Posterior vena cava (tissue), 2 donors: ENCODE measurements at regions not wholly inside any gene's neighbourhood (a gene's known extent, or its start where the extent isn't known, plus 50 kb on each side); places are given as distances from the start of the nearest gene placed in this dataset.
"Not testable (repeated sequence)": the region's sequence is repeated elsewhere in the genome, so short reads cannot be mapped to it uniquely, and the experiment has no call there.

ENCODE experiments used
- DNase-seq: peaks from one replicate; pipeline ENCODE4 v3.0.0-alpha.2; 2020; ENCODE audit warnings: low spot score
- intact Hi-C, 2 donors: fragments of 100-400 bp; cut with DNase I; formaldehyde crosslinking; loops; one replicate each; pipeline versions ENCODE4 v1.14.1 to v1.14.2; 2022 to 2023
- donor health status: DM: yes; HTN: yes; CAD: no.
- donor health status: DM: yes; HTN: yes; CAD: no.

- intact Hi-C loops: no loop called here
- no peak for DNase-seq
These were observed 1640.2 kb upstream of the WWC1 start for GRCh38 chr5:166651234-166651633.

GRCh38 chr5:166671811-166672210 lies 1619.6 kb upstream of the WWC1 start:
- intact Hi-C loops: no loop called here
- DNase-seq: no peak

- intact Hi-C loops: no loop called here
These were observed 1619.0 kb upstream of the WWC1 start for GRCh38 chr5:166672431-166672830.

GRCh38 chr5:166677891-166678290 lies 1613.6 kb upstream of the WWC1 start:
- no peak for DNase-seq

More at GRCh38 chr5:166672431-166672830, 1619.0 kb upstream of the WWC1 start:
- DNase-seq: no peak

GRCh38 chr5:166679331-166679730 lies 1612.1 kb upstream of the WWC1 start:
- intact Hi-C loops: no loop called here
- DNase-seq: no peak

More at GRCh38 chr5:166677891-166678290, 1613.6 kb upstream of the WWC1 start:
- intact Hi-C loops: no loop called here

- no peak for DNase-seq
These were observed 1596.1 kb upstream of the WWC1 start for GRCh38 chr5:166695326-166695725.

GRCh38 chr5:166708291-166708690 lies 1583.2 kb upstream of the WWC1 start:
- DNase-seq: no peak

More at GRCh38 chr5:166695326-166695725, 1596.1 kb upstream of the WWC1 start:
- intact Hi-C loops: no loop called here

GRCh38 chr5:166709691-166710090 lies 1581.8 kb upstream of the WWC1 start:
- intact Hi-C loops: no loop called here
- no peak for DNase-seq

More at GRCh38 chr5:166708291-166708690, 1583.2 kb upstream of the WWC1 start:
- intact Hi-C loops: no loop called here

- DNase-seq: no peak
- intact Hi-C loops: no loop called here
These were observed 1581.2 kb upstream of the WWC1 start for GRCh38 chr5:166710271-166710670.

GRCh38 chr5:166712447-166713185 lies 1578.8 kb upstream of the WWC1 start:
- DNase-seq: no peak

GRCh38 chr5:166713295-166713694 lies 1578.2 kb upstream of the WWC1 start:
- intact Hi-C loops: no loop called here
- no peak for DNase-seq

More at GRCh38 chr5:166712447-166713185, 1578.8 kb upstream of the WWC1 start:
- intact Hi-C loops: no loop called here

- no peak for DNase-seq
- intact Hi-C loops: no loop called here
These were observed 1574.5 kb upstream of the WWC1 start for GRCh38 chr5:166716856-166717492.

GRCh38 chr5:166719991-166720390 lies 1571.5 kb upstream of the WWC1 start:
- intact Hi-C loops: no loop called here
- no peak for DNase-seq

GRCh38 chr5:166722939-166723338 lies 1568.5 kb upstream of the WWC1 start:
- DNase-seq: no peak
- intact Hi-C loops: no loop called here

GRCh38 chr5:166724284-166724683 lies 1567.2 kb upstream of the WWC1 start:
- intact Hi-C loops: no loop called here

GRCh38 chr5:166725593-166725992 lies 1565.9 kb upstream of the WWC1 start:
- intact Hi-C loops: no loop called here
- DNase-seq: no peak

More at GRCh38 chr5:166724284-166724683, 1567.2 kb upstream of the WWC1 start:
- no peak for DNase-seq

- no peak for DNase-seq
- intact Hi-C loops: no loop called here
These were observed 1565.0 kb upstream of the WWC1 start for GRCh38 chr5:166726406-166726805.

- intact Hi-C loops: not testable (repeated sequence)
These were observed 1548.5 kb upstream of the WWC1 start for GRCh38 chr5:166742951-166743350.

GRCh38 chr5:166746506-166746905 lies 1544.9 kb upstream of the WWC1 start:
- DNase-seq: no peak
- intact Hi-C loops: no loop called here

More at GRCh38 chr5:166742951-166743350, 1548.5 kb upstream of the WWC1 start:
- DNase-seq: not testable (repeated sequence)

GRCh38 chr5:166750376-166750775 lies 1541.1 kb upstream of the WWC1 start:
- DNase-seq: no peak
- intact Hi-C loops: no loop called here

- intact Hi-C loops: loop anchor here in 1 of 2 donors (5.0 kb wide), 1 partner anchor 396 kb away; no protein-coding TSS in a partner anchor
These were observed 1533.3 kb upstream of the WWC1 start for GRCh38 chr5:166758151-166758550.

More at GRCh38 chr5:166758151-166758550, 1533.3 kb upstream of the WWC1 start:
- no peak for DNase-seq
